ENCODE measurements at regions not wholly inside any gene's neighbourhood (a gene's known extent, or its start where the extent isn't known, plus 50 kb on each side); places are given as distances from the start of the nearest gene placed in this dataset.

DNA sequence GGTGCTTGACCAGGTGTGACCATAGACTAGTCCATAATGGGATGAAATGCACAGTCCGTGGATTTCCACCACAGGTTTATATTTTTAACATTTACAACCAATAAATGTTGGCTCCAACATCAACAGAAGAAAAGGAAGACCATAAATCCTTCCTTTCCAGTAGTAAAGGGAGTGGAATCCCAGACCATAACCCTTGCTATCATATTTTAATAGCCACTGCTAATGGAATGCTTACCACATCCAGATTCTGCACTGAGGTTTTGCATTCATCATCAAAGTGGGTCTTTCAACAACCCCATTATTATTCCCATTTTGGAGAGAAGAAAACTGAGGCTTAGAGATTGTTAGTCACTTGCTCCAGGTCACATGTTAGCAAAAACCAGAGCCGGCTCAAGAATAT lies 106.7 kb downstream of the FOXL1 start:
- TF ChIP-seq, protein P1, sequence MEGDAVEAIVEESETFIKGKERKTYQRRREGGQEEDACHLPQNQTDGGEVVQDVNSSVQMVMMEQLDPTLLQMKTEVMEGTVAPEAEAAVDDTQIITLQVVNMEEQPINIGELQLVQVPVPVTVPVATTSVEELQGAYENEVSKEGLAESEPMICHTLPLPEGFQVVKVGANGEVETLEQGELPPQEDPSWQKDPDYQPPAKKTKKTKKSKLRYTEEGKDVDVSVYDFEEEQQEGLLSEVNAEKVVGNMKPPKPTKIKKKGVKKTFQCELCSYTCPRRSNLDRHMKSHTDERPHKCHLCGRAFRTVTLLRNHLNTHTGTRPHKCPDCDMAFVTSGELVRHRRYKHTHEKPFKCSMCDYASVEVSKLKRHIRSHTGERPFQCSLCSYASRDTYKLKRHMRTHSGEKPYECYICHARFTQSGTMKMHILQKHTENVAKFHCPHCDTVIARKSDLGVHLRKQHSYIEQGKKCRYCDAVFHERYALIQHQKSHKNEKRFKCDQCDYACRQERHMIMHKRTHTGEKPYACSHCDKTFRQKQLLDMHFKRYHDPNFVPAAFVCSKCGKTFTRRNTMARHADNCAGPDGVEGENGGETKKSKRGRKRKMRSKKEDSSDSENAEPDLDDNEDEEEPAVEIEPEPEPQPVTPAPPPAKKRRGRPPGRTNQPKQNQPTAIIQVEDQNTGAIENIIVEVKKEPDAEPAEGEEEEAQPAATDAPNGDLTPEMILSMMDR (IDR thresholded peaks at IDR 0.05) = no peak
- TF ChIP-seq POLR2A (IDR thresholded peaks at IDR 0.05) (no peak), POLR2AphosphoS5 (IDR thresholded peaks at IDR 0.05; ENCODE audit: insufficient read depth in 1 of 2, low read depth in 1 of 2) (no peak)

All from vagina (tissue), 2 donors.